Hepatocyte (in vitro differentiated cells): ENCODE measurements at regions not wholly inside any gene's neighbourhood (a gene's known extent, or its start where the extent isn't known, plus 50 kb on each side); places are given as distances from the start of the nearest gene placed in this dataset.

Experiments used
- EZH2 ChIP-seq: fragments of 200-600 bp; sonication (generic); IDR thresholded peaks from 2 replicates; pipeline ENCODE4 v1.6.1; 2016; ENCODE audit warnings: antibody characterized with exemption, mild to moderate bottlenecking, borderline replicate concordance
- TF ChIP-seq, protein P1 (sequence below): fragments of 200-600 bp; sonication (generic); IDR thresholded peaks from 2 replicates; pipeline ENCODE4 v1.5.1; 2016; ENCODE audit warnings: antibody characterized with exemption, mild to moderate bottlenecking; ENCODE audit not compliant: poor library complexity

DNA sequence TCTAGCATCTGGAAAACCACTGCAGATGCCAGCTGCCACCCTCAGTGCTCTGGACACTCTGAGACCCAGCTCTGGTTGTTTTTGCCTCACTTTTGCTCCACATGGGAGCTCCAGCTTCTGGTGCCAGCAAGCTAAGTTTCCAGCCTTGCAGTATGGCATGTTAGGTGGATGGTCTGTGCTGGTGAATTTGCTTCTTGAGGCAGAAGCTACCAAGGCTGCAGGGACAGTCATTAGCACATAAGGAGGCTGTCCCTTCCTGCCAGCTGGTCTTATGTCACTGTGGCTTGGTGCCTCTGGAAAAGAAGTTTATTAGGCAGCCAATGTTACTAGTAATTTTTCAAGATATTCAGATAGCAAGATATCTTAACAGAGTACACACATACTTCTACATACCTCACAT lies 64.2 kb upstream of the CSRP2 start:
- TF ChIP-seq, protein P1, sequence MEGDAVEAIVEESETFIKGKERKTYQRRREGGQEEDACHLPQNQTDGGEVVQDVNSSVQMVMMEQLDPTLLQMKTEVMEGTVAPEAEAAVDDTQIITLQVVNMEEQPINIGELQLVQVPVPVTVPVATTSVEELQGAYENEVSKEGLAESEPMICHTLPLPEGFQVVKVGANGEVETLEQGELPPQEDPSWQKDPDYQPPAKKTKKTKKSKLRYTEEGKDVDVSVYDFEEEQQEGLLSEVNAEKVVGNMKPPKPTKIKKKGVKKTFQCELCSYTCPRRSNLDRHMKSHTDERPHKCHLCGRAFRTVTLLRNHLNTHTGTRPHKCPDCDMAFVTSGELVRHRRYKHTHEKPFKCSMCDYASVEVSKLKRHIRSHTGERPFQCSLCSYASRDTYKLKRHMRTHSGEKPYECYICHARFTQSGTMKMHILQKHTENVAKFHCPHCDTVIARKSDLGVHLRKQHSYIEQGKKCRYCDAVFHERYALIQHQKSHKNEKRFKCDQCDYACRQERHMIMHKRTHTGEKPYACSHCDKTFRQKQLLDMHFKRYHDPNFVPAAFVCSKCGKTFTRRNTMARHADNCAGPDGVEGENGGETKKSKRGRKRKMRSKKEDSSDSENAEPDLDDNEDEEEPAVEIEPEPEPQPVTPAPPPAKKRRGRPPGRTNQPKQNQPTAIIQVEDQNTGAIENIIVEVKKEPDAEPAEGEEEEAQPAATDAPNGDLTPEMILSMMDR = no peak
- no peak for TF ChIP-seq EZH2
